HepG2 (cell line): ENCODE measurements at regions not wholly inside any gene's neighbourhood (a gene's known extent, or its start where the extent isn't known, plus 50 kb on each side); places are given as distances from the start of the nearest gene placed in this dataset.

Experiments used
- ATAC-seq: fragments of 200-7000 bp; cut with Tn5 transposase; 3 replicates; pipeline ENCODE4 v1.9.1; 2020; ENCODE audit warnings: mild to moderate bottlenecking, moderate library complexity
- BruUV-seq: library from RNA; stranded (reverse); fragments of 400-500 nt; replicated peaks from 2 replicates; lab custom pipeline; 2021; lab: Mats Ljungman, UMichigan
- CTCF ChIA-PET: fragments of 300-600 bp; formaldehyde crosslinking; extraction: SDS; loops from one replicate; lab custom pipeline; 2021; ENCODE audit warnings: low total read pairs, inconsistent platforms, low intra/inter-chr PET ratio; lab: Yijun Ruan, JAX
- POLR2A ChIA-PET: fragments of 350-600 bp; sonication (Branson Sonifier 250); formaldehyde crosslinking; loops from one replicate; lab custom pipeline; 2020; ENCODE audit warnings: antibody characterized with exemption, inconsistent platforms; lab: Yijun Ruan, JAX
- DNase-seq: peaks from one replicate; pipeline ENCODE4 v3.0.0-alpha.2; 2015; ENCODE audit warnings: low spot score
- FAIRE-seq: peaks from 3 replicates; lab custom pipeline; 2011; peaks lifted over from hg19 to GRCh38; lab: Jason Lieb, UNC
- H2AFZ ChIP-seq: one replicate; pipeline ENCODE4 v1.6.1; 2011; ENCODE audit warnings: low read length, inconsistent platforms
- H3K27ac ChIP-seq: fragments of 300-600 bp; 3 replicates; pipeline ENCODE4 v1.8.0; 2011; ENCODE audit warnings: mixed run types, mild to moderate bottlenecking, mixed read lengths, low read length, inconsistent platforms; ENCODE audit not compliant: insufficient read depth; ENCODE audit errors: extremely low read length
- H3K27me3 ChIP-seq, 2 experiments: fragments of 200-600 bp in 1 of 2; 2 replicates in 1 of 2; 3 replicates in 1 of 2; pipeline versions ENCODE4 v1.6.0 to v1.8.0; 2011; ENCODE audit warnings: low read length in 2 of 2, mild to moderate bottlenecking in 2 of 2, moderate library complexity in 2 of 2, inconsistent platforms in 1 of 2; ENCODE audit not compliant: insufficient read depth in 2 of 2, control insufficient read depth in 1 of 2
- H3K36me3 ChIP-seq, 2 experiments: fragments of 200-600 bp in 1 of 2; replicated peaks in 1 of 2; 2 replicates in 1 of 2; 3 replicates in 1 of 2; pipeline versions ENCODE4 v1.5.1 to v1.8.0; 2011; ENCODE audit warnings: low read length in 2 of 2, inconsistent platforms in 1 of 2; ENCODE audit not compliant: insufficient read depth in 2 of 2, control insufficient read depth in 1 of 2
- H3K4me1 ChIP-seq: 2 replicates; pipeline ENCODE4 v1.5.1; 2012; ENCODE audit warnings: low read length, inconsistent platforms; ENCODE audit not compliant: insufficient read depth
- H3K4me2 ChIP-seq: 2 replicates; pipeline ENCODE4 v1.6.0; 2011; ENCODE audit warnings: low read depth, low read length, inconsistent platforms
- H3K4me3 ChIP-seq, 3 experiments: fragments of 200-600 bp in 1 of 3; sonication (generic), shearing (Covaris generic) in 1 of 3; replicated peaks in 1 of 3; 2 replicates each; pipeline ENCODE4 v1.5.1; 2011 to 2016; ENCODE audit warnings: low read length in 3 of 3, inconsistent platforms in 2 of 3, low read depth in 2 of 3, mild to moderate bottlenecking in 2 of 3, control low read depth in 1 of 3, mixed read lengths in 1 of 3; ENCODE audit not compliant: insufficient read depth in 1 of 3
- H3K79me2 ChIP-seq: one replicate; pipeline ENCODE4 v1.6.1; 2011; ENCODE audit warnings: low read length, inconsistent platforms; ENCODE audit not compliant: insufficient read depth
- H3K9ac ChIP-seq: 2 replicates; pipeline ENCODE4 v1.6.0; 2011; ENCODE audit warnings: mild to moderate bottlenecking, low read depth, low read length, inconsistent platforms; ENCODE audit not compliant: insufficient read depth
- H3K9me3 ChIP-seq: 2 replicates; pipeline ENCODE4 v1.5.1; 2012; ENCODE audit warnings: mild to moderate bottlenecking, low read length
- H4K20me1 ChIP-seq: 2 replicates; pipeline ENCODE4 v1.6.0; 2011; ENCODE audit warnings: inconsistent platforms, mild to moderate bottlenecking, low read length, moderate library complexity; ENCODE audit not compliant: insufficient read depth
- GABPA ChIP-seq, 2 experiments: IDR thresholded peaks; 2 replicates each; pipeline ENCODE4 v1.6.1; 2011 to 2016; ENCODE audit warnings: low read depth in 2 of 2, low read length in 1 of 2, missing biosample characterization in 1 of 2, missing genetic modification characterization in 1 of 2
- HOXD1 ChIP-seq: sonication (generic); formaldehyde crosslinking; IDR thresholded peaks from 2 replicates; pipeline ENCODE4 v1.5.0; 2020; ENCODE audit warnings: missing genetic modification reagents
- IKZF1 ChIP-seq: fragments of 450-650 bp; IDR thresholded peaks from 2 replicates; pipeline ENCODE4 v1.7.1; 2016
- KDM1A ChIP-seq: IDR thresholded peaks from 2 replicates; pipeline ENCODE4 v1.6.1; 2016; ENCODE audit warnings: missing compliant biosample characterization
- MAFG ChIP-seq: sonication (generic); formaldehyde crosslinking; IDR thresholded peaks from 2 replicates; pipeline ENCODE4 v1.5.1; 2020; ENCODE audit warnings: mild to moderate bottlenecking, missing genetic modification reagents
- NFRKB ChIP-seq: fragments of 450-650 bp; IDR thresholded peaks from 2 replicates; pipeline ENCODE4 v1.6.1; 2017
- NR2F2 ChIP-seq: IDR thresholded peaks from 2 replicates; pipeline ENCODE4 v1.6.1; 2012; ENCODE audit warnings: low read depth, inconsistent platforms, borderline replicate concordance
- SALL2 ChIP-seq: sonication (generic); formaldehyde crosslinking; IDR thresholded peaks from 2 replicates; pipeline ENCODE4 v1.8.1; 2023; ENCODE audit warnings: mild to moderate bottlenecking, missing genetic modification reagents, inconsistent platforms
- ZFP37 ChIP-seq: sonication (generic); formaldehyde crosslinking; IDR thresholded peaks from 2 replicates; pipeline ENCODE4 v1.4.0; 2020; ENCODE audit warnings: missing genetic modification reagents, borderline replicate concordance
- ZNF17 ChIP-seq: sonication (generic); formaldehyde crosslinking; IDR thresholded peaks from 2 replicates; pipeline ENCODE4 v1.5.0; 2020; ENCODE audit warnings: mild to moderate bottlenecking, missing genetic modification reagents
- ZNF205 ChIP-seq: IDR thresholded peaks from 2 replicates; pipeline ENCODE4 v1.6.1; 2018; ENCODE audit warnings: missing biosample characterization, missing genetic modification reagents
- ZNF326 ChIP-seq: sonication (generic); formaldehyde crosslinking; IDR thresholded peaks from 2 replicates; pipeline ENCODE4 v1.4.0; 2020; ENCODE audit warnings: missing genetic modification reagents, borderline replicate concordance
- ZNF446 ChIP-seq: sonication (generic); formaldehyde crosslinking; IDR thresholded peaks from 2 replicates; pipeline ENCODE4 v1.5.0; 2020; ENCODE audit warnings: mild to moderate bottlenecking, missing genetic modification reagents
- ZNF761 ChIP-seq: sonication (generic); formaldehyde crosslinking; conservative IDR thresholded peaks from 2 replicates; pipeline ENCODE4 v1.4.0; 2020; ENCODE audit warnings: mild to moderate bottlenecking, missing genetic modification reagents
- ZNF841 ChIP-seq: sonication (generic); formaldehyde crosslinking; IDR thresholded peaks from 2 replicates; pipeline ENCODE4 v1.8.1; 2023; ENCODE audit warnings: missing genetic modification reagents, borderline replicate concordance
- whole genome bisulfite sequencing: methylation state at CpG from one replicate; pipeline ENCODE4 v1.1.6; 2017; ENCODE audit warnings: low lambda C conversion rate; 5-methylcytosine and 5-hydroxymethylcytosine counted together
- in situ Hi-C: cut with HindIII; loops from 2 replicates; pipeline ENCODE4 v1.10.0; 2017; ENCODE audit warnings: low pct_unique_long_range_greater_than_20kb; ENCODE audit not compliant: extremely low pct_ligation_motif_present
- intact Hi-C: fragments of 100-400 bp; cut with micrococcal nuclease; formaldehyde crosslinking; loops from one replicate; pipeline ENCODE4 v1.10.0; 2022; ENCODE audit not compliant: unreplicated experiment
- TF ChIP-seq, protein P1 (sequence below): sonication (generic); formaldehyde crosslinking; IDR thresholded peaks from 2 replicates; pipeline ENCODE4 v1.5.0; 2020; ENCODE audit warnings: missing genetic modification reagents
- TF ChIP-seq, protein P2 (sequence below): sonication (generic); formaldehyde crosslinking; IDR thresholded peaks from 2 replicates; pipeline ENCODE4 v1.9.0; 2021; ENCODE audit warnings: missing genetic modification reagents, mild to moderate bottlenecking, borderline replicate concordance

DNA sequence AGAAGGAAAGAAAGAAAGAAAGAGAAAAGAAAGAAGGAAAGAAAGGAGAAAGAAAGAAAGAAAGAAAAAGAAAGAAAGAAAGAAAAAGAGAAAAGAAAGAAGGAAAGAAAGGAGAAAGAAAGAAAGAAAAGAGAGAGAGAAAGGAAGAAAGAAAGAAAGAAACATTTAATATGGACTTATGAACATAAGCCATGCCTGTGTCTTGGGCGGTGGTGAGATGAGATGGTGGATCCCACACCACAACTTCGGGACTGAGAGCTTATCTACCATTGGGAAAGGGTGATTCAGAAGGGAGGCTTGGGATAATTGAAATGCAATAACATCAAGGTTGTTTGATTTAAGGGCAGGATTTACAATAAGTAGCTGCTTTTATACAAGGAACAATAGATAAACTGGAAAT, 843.9 kb upstream of the AUTS2 start:
- CTCF ChIA-PET, result no interaction called here
- intact Hi-C loops (no loop called here), in situ Hi-C loops (no loop called here)
- 46% methylated on average over 2 of the region's 2 CpGs for WGBS
- ATAC-seq (no peak), DNase-seq (no peak), FAIRE-seq (no peak)
- H3K79me2 ChIP-seq, result no peaks in the 10 kb centered on the region
- no TSS peak for BruUV-seq
- H3K9me3 ChIP-seq, result peaks cover 23% of the 10 kb centered on the region; the same call in 1 of the 2 replicates
- no peaks in the 10 kb centered on the region for H3K4me1 ChIP-seq
- H3K4me2 ChIP-seq, result no peak overlapping the region
- no peak overlapping the region for H3K9ac ChIP-seq
- H3K4me3 ChIP-seq, result no peak overlapping the region
- H2AFZ ChIP-seq, result no peak overlapping the region
- H3K27ac ChIP-seq, result no peak overlapping the region
- H3K27me3 ChIP-seq, result no peaks in the 10 kb centered on the region
- TF ChIP-seq MAFG (CRISPR knock-in tag) (no peak), NFRKB (no peak), HOXD1 (CRISPR knock-in tag) (no peak), ZNF326 (CRISPR knock-in tag) (no peak), ZNF761 (no peak), SALL2 (CRISPR knock-in tag) (no peak), ZNF17 (CRISPR knock-in tag) (no peak)
- TF ChIP-seq, protein P1, sequence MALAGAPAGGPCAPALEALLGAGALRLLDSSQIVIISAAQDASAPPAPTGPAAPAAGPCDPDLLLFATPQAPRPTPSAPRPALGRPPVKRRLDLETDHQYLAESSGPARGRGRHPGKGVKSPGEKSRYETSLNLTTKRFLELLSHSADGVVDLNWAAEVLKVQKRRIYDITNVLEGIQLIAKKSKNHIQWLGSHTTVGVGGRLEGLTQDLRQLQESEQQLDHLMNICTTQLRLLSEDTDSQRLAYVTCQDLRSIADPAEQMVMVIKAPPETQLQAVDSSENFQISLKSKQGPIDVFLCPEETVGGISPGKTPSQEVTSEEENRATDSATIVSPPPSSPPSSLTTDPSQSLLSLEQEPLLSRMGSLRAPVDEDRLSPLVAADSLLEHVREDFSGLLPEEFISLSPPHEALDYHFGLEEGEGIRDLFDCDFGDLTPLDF (CRISPR knock-in tag), result no peak
- no peaks in the 10 kb centered on the region for H4K20me1 ChIP-seq
- no peaks in the 10 kb centered on the region for H3K36me3 ChIP-seq
- POLR2A ChIA-PET, result no interaction called here

DNA sequence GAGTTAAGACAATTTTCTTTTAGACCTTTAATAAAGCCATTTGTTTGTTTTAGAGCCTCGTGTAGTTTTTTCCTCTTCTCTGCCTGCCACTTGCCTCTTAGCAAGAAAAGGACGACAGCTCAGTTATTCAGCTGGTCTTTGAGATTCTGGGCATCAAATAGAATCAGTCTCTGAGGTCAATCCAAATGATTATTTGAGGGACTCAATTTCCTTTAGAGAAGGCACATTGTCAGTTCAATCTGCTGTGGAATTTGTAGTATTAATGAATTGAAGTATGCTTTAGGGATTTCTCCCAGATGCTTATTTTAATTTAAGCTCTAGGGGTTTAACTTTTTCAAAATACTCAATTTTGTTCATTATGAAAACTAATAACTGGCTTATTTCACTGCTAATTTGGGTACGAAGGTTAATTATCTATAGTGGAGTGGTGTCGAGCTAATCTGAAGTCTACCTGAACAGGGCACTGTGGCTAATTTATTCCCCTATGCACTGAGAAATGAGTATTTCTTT, 841.2 kb upstream of the AUTS2 start:
- Histone ChIP-seq H3K27me3 (no peaks in the 10 kb centered on the region), H4K20me1 (no peaks in the 10 kb centered on the region), H3K9me3 (peaks cover 25% of the 10 kb centered on the region), H3K9ac (no peak overlapping the region), H3K4me2 (no peak overlapping the region), H3K4me3 (no peak overlapping the region), H3K4me1 (no peaks in the 10 kb centered on the region), H3K79me2 (no peaks in the 10 kb centered on the region), H2AFZ (no peak overlapping the region), H3K27ac (no peak overlapping the region), H3K36me3 (no peaks in the 10 kb centered on the region)
- ChIA-PET POLR2A (no interaction called here), CTCF (no interaction called here)
- FAIRE-seq (no peak), ATAC-seq (no peak), DNase-seq (no peak)
- in situ Hi-C loops (no loop called here), intact Hi-C loops (no loop called here)
- BruUV-seq, result no TSS peak
- WGBS, result 2% methylated on average over 4 of the region's 4 CpGs
- TF ChIP-seq, protein P2, sequence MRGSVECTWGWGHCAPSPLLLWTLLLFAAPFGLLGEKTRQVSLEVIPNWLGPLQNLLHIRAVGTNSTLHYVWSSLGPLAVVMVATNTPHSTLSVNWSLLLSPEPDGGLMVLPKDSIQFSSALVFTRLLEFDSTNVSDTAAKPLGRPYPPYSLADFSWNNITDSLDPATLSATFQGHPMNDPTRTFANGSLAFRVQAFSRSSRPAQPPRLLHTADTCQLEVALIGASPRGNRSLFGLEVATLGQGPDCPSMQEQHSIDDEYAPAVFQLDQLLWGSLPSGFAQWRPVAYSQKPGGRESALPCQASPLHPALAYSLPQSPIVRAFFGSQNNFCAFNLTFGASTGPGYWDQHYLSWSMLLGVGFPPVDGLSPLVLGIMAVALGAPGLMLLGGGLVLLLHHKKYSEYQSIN (CRISPR knock-in tag), result no peak
- TF ChIP-seq NR2F2 (no peak), ZNF205 (CRISPR knock-in tag) (no peak), GABPA (IDR thresholded peaks at IDR 0.05; ENCODE audit: low read depth, low read length) (no peak), GABPA (CRISPR knock-in tag; IDR thresholded peaks at IDR 0.05; ENCODE audit: low read depth) (no peak), KDM1A (CRISPR knock-in tag) (no peak), ZFP37 (CRISPR knock-in tag) (no peak), ZNF841 (CRISPR knock-in tag) (no peak), ZNF446 (no peak), IKZF1 (no peak)
